ENCODE measurements at regions not wholly inside any gene's neighbourhood (a gene's known extent, or its start where the extent isn't known, plus 50 kb on each side); places are given as distances from the start of the nearest gene placed in this dataset.
"Not testable (repeated sequence)": the region's sequence is repeated elsewhere in the genome, so short reads cannot be mapped to it uniquely, and the experiment has no call there.

GRCh38 chr20:56872620-56873458, 243.7 kb downstream of the TFAP2C start:
- no peak for DNase-seq (ENCODE audit: low spot score)

GRCh38 chr20:56873836-56874235, 244.7 kb downstream of the TFAP2C start:
- no peak for DNase-seq (ENCODE audit: low spot score)

GRCh38 chr20:56875052-56875659, 246.1 kb downstream of the TFAP2C start:
- no peak for DNase-seq (ENCODE audit: low spot score)

GRCh38 chr20:56875803-56876202, 246.7 kb downstream of the TFAP2C start:
- DNase-seq (ENCODE audit: low spot score): no peak

GRCh38 chr20:56885521-56885920, 256.4 kb downstream of the TFAP2C start:
- no peak for DNase-seq (ENCODE audit: low spot score)

GRCh38 chr20:56890011-56890410, 260.9 kb downstream of the TFAP2C start:
- DNase-seq (ENCODE audit: low spot score): no peak

- no peak for DNase-seq (ENCODE audit: low spot score)
Measured at GRCh38 chr20:56893226-56893917, 264.3 kb downstream of the TFAP2C start.

- DNase-seq (ENCODE audit: low spot score): no peak
Measured at GRCh38 chr20:56896447-56896846, 267.3 kb downstream of the TFAP2C start.

GRCh38 chr20:56897318-56897957, 268.3 kb downstream of the TFAP2C start:
- no peak for DNase-seq (ENCODE audit: low spot score)

GRCh38 chr20:56897958-56898349, 268.8 kb downstream of the TFAP2C start:
- DNase-seq (ENCODE audit: low spot score): no peak

- no peak for DNase-seq (ENCODE audit: low spot score)
Measured at GRCh38 chr20:56899506-56899905, 270.4 kb downstream of the TFAP2C start.

- no peak for DNase-seq (ENCODE audit: low spot score)
Measured at GRCh38 chr20:56900252-56900651, 271.1 kb downstream of the TFAP2C start.

GRCh38 chr20:56903421-56903820, 274.3 kb downstream of the TFAP2C start:
- no peak for DNase-seq (ENCODE audit: low spot score)

- DNase-seq (ENCODE audit: low spot score): no peak
Measured at GRCh38 chr20:56903858-56904257, 274.8 kb downstream of the TFAP2C start.

- DNase-seq (ENCODE audit: low spot score): no peak
Measured at GRCh38 chr20:56909918-56910714, 281.0 kb downstream of the TFAP2C start.

GRCh38 chr20:56911946-56912345, 282.8 kb downstream of the TFAP2C start:
- no peak for DNase-seq (ENCODE audit: low spot score)

- no peak for DNase-seq (ENCODE audit: low spot score)
Measured at GRCh38 chr20:56914532-56914931, 285.4 kb downstream of the TFAP2C start.

GRCh38 chr20:56916345-56916622, 287.2 kb downstream of the TFAP2C start:
- no peak for DNase-seq (ENCODE audit: low spot score)

- not testable (repeated sequence) for DNase-seq (ENCODE audit: low spot score)
Measured at GRCh38 chr20:56920041-56920440, 290.9 kb downstream of the TFAP2C start.

GRCh38 chr20:56922497-56922896, 293.4 kb downstream of the TFAP2C start:
- no peak for DNase-seq (ENCODE audit: low spot score)

GRCh38 chr20:56924292-56925081, 295.4 kb downstream of the TFAP2C start:
- no peak for DNase-seq (ENCODE audit: low spot score)

All from pons (tissue), 1 donor.